ENCODE measurements at regions not wholly inside any gene's neighbourhood (a gene's known extent, or its start where the extent isn't known, plus 50 kb on each side); places are given as distances from the start of the nearest gene placed in this dataset.

DNA sequence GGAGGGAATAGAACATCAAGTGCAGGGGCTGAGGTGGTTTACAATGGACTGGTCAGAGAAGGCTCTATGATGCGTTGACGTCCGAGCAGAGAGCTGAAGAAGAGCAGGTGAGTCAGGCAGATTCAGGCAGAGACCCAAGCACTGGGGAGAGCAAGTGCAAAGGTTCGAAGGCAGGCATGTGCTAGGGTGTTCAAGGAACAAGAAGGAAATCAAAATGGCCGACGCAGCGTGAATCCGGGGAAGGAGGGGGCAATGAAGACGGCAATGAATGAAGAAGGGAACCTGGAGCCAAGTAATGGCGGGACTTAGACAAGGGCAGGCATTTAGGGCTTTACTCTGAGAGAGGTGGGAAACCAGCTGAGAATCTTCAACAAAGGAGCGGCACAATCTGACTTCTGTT lies 56.8 kb upstream of the DCTD start:
- TF ChIP-seq EZH2 (IDR thresholded peaks at IDR 0.05; ENCODE audit: low read length, missing control alignments): no peak
- TF ChIP-seq, protein P1, sequence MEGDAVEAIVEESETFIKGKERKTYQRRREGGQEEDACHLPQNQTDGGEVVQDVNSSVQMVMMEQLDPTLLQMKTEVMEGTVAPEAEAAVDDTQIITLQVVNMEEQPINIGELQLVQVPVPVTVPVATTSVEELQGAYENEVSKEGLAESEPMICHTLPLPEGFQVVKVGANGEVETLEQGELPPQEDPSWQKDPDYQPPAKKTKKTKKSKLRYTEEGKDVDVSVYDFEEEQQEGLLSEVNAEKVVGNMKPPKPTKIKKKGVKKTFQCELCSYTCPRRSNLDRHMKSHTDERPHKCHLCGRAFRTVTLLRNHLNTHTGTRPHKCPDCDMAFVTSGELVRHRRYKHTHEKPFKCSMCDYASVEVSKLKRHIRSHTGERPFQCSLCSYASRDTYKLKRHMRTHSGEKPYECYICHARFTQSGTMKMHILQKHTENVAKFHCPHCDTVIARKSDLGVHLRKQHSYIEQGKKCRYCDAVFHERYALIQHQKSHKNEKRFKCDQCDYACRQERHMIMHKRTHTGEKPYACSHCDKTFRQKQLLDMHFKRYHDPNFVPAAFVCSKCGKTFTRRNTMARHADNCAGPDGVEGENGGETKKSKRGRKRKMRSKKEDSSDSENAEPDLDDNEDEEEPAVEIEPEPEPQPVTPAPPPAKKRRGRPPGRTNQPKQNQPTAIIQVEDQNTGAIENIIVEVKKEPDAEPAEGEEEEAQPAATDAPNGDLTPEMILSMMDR (conservative IDR thresholded peaks at IDR 0.05 in 1 of 2, IDR thresholded peaks at IDR 0.05 in 1 of 2; ENCODE audit: low read depth in 1 of 2, low read length in 2 of 2): no peak

All from fibroblast of lung (primary cell).